ENCODE measurements at regions not wholly inside any gene's neighbourhood (a gene's known extent, or its start where the extent isn't known, plus 50 kb on each side); places are given as distances from the start of the nearest gene placed in this dataset.

GRCh38 chr10:78623578-78624215 lies 445.1 kb upstream of the ZMIZ1 start:
- no peak for DNase-seq (ENCODE audit: low read depth)

DNA sequence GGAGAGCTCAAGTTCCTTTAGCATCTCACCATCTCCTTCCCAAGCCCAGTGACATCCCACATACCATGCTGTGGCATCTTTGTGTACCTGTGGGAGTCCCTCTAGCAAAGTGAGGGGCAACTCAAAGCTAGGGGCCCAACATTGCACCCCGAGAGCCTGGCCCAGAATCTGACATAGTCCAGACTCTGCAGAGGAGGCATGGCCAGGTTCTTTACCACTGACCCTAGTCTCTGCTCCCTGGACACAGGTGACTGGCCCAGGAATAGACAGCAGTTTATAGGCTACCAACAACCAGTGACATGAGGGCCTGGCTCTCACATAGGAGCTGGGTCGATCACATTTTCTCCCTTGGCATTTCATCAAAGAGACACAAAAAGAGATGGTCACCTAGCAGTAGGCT lies 444.0 kb upstream of the ZMIZ1 start:
- DNase-seq (ENCODE audit: low read depth) = no peak

DNA sequence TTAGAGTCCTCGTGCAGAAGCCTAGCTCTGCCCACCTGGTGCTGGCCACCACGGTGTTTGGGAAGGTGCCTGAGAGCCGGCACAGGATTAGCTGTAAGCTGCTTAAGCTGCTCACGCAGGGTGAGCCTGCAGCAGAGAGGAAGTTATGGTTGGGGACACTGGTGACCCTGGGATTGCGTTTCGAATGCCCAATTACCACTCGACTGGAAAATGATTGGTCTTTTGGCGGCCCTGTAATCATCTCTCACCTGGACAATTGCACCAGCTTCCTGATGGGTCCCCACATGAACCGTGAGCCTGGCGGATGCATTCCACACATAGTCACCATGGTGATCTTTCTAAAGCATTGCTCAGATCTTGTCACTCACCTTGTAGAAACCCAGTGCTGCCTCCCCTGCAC lies 442.3 kb upstream of the ZMIZ1 start:
- DNase-seq (ENCODE audit: low read depth) = no peak

DNA sequence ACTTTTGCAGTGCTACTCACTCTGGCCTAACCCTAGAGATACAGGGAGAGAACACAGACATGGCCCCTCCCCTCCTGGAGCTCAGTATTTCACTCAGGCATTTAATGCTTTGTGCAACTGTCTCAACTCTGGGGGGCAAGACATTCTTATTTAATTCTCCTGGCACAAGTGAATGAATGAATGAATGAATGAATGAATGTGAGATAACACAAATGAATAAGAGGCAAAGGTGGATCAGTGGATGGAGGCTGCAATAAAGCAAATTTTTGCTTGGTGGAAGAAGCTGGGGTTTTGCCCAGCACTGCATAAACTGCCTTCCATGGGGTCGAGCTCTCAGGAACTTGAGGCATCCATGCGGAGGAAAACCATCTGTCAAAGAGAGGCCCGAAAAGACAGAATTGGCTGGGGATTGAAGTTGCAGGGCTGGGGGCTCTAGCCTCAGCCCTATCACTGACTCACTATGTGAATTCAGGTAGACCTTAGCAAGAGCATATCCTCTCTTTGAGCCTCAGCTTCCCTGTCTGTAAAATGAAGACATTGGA lies 441.4 kb upstream of the ZMIZ1 start:
- DNase-seq (ENCODE audit: low read depth) = no peak

DNA sequence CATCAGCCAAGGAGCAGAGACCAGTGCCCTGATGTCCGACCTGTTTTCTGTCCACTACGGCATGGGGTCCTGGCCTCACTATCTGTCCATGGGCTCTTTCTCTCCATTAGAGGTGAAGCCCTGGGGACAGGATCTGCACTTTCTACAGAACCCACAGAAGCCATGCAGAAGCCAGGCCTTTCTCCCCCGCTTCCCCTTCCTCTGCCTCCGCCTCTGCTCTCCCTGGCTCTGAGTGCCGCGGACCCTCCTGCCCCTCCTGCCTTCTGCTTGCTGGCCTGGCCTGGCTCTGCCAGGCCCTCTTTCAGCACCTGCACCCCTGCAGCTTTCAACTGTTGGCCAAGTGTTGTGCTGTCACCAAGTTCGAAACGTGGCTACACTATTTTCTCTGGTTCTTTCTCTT lies 439.8 kb upstream of the ZMIZ1 start:
- DNase-seq (ENCODE audit: low read depth) = no peak

DNA sequence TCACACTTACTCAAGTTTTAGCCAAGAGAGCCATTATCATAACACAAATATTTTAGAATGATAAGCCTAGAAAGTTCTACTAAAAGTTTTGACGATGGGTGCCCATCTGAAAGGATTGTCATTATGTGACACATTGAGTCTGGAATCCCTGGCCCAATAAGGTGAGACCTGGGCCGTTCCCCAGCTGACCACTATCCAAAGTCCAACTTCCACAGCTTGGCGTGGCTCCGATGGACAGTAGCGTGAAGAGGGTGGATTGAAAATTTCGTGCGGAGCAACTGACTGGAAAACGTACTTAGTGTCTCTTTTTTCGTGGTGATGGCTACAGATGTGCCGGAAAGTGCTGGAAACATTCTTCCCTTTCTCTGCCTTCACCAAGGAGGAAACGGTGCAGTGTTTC lies 439.0 kb upstream of the ZMIZ1 start:
- DNase-seq (ENCODE audit: low read depth) = no peak

- no peak for DNase-seq (ENCODE audit: low read depth)
Measured at GRCh38 chr10:78630944-78631838, 437.6 kb upstream of the ZMIZ1 start.

DNA sequence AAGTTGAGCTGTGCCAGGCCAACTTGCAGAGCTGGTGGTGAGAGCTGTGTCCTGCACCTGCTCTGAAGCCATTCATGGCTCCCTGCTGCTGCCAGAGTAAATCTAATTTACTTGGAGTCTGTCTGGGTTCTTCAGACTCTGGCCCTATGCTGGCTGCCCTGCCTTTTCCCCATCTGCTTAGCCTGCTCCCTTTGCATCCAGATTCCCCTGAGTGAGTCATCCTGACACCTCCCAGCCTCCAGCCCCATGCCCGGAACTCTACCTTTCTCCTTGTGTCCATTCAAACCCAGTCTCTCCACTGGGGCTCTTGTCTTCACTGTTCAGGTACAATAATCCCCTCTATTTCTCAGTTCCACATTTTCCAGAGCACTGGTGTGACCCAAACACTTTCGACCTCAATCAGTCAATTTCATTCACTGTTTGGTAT lies 434.4 kb upstream of the ZMIZ1 start:
- DNase-seq (ENCODE audit: low read depth) = no peak

DNA sequence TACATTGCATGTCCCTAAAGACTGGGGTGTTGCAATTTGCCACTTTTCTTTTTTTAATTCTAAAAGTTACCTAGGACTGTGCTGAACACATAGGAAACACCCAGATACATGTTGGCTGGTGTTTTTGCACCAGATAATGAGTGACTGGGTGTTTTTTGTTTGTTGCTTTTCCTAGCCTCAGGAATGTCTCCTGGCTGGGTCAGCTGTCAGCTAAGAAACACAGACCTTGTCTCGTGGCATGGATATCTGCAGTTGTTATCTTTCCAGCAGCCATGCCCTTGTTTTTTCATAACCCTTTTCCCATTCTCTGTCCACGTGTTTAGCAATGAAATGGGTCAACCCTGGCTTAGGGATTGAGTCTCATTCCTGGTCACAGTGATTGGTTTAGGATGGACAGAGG lies 433.9 kb upstream of the ZMIZ1 start:
- no peak for DNase-seq (ENCODE audit: low read depth)

DNA sequence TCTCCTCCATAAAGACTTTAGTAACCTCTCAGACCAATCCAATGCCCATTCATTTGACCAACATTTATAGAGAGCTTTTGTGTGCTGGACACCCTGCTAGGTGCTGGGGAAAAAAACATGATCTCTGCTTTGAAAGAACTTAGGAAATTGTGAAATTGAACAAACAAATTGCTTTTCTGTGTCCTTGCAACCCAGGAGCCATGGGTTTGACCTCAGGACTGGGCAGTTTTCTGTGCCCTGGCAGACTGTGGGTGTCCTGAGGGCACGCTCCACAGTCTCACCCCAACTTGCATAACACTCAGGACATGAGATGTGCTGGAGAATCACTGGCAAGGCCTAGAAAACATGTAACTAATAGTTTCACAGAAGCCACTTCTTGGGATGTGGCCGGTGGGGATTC lies 429.1 kb upstream of the ZMIZ1 start:
- DNase-seq (ENCODE audit: low read depth) = no peak

GRCh38 chr10:78640796-78641636 lies 427.8 kb upstream of the ZMIZ1 start:
- no peak for DNase-seq (ENCODE audit: low read depth)

DNA sequence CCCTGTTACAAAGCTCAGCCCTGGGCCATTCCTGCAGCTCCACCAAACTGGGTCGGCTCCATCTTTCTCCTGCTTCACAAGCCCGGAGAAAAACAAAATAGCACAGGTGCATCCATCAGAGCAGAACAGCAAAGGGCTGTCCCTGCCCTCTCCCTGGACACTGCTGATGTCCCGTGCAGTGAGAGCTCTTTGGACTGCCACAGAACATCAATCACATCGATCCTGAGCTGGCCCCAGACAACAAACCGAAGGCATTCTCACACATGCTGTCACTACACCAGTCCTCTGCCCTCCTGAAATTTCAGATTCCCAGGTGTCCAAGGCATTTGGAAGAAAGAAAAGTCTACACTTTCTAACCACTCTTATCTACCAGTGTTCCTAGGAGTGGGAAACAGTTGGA lies 427.1 kb upstream of the ZMIZ1 start:
- no peak for DNase-seq (ENCODE audit: low read depth)

GRCh38 chr10:78642269-78642816 lies 426.4 kb upstream of the ZMIZ1 start:
- DNase-seq (ENCODE audit: low read depth) = no peak

GRCh38 chr10:78643513-78643912 lies 425.3 kb upstream of the ZMIZ1 start:
- no peak for DNase-seq (ENCODE audit: low read depth)

GRCh38 chr10:78644550-78644949 lies 424.2 kb upstream of the ZMIZ1 start:
- no peak for DNase-seq (ENCODE audit: low read depth)

DNA sequence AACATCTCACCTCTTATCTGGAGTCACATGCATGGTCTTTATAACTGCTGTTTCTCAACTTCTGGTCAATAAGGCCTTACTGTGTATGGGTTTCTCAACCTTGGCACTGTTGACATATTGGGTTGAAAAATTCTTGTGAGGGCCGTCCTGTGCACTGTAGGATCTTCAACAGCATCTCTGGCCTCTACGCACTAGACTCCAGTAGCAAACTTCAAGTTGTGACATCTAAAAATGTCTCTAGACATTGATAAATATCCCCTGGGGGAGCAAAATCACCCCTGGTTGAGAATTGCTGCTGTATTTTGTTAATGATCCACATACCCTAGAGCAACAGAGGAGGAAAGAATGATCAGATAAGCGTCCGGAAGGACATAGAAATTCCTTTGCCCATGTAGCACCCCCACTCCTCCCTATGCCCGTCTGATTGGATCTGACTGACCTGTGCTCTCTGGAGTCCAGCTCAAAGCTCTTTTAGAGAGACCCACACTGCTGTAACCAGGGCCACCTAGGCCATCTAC lies 423.5 kb upstream of the ZMIZ1 start:
- no peak for DNase-seq (ENCODE audit: low read depth)

GRCh38 chr10:78645975-78646374 lies 422.8 kb upstream of the ZMIZ1 start:
- no peak for DNase-seq (ENCODE audit: low read depth)

- no peak for DNase-seq (ENCODE audit: low read depth)
Measured at GRCh38 chr10:78648256-78648860, 420.4 kb upstream of the ZMIZ1 start.

DNA sequence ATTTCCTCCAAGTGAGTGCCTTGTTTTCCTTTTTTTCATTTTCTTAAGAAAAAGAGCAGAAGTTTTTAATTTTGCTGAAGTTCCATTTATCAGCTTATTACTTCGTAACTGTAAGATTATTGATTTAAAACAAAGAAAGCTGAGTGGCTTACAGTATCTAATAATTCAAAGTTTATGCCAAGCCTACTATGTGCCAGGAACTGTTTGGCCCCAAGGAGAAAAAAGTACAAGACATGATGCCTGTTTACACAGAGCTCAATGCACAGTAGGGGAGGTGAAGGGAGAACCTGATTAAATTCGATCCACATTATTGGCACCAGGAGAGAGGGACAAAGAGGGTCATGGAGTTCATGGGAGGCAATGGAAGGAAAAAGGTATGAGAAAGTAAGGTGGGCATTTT lies 419.3 kb upstream of the ZMIZ1 start:
- no peak for DNase-seq (ENCODE audit: low read depth)

GRCh38 chr10:78650122-78650521 lies 418.6 kb upstream of the ZMIZ1 start:
- DNase-seq (ENCODE audit: low read depth) = no peak

DNA sequence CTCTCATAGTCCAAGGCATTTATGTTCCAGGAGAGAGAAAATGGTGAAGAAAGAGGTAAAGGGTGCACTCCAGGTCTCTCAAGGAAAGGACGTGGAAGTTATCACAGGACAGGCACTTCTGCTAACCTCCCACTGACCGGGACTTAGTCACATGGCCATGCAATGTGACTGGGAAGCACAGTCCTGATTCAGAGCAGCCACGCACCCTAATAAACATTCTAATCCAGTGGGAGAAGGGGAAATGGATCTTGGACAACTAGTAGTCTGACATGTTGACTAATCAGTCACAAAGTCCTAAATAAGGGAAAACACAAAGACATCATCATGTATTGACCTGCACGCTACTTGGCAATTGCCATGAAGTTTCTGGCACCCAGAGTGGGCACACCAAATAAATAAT lies 417.5 kb upstream of the ZMIZ1 start:
- no peak for DNase-seq (ENCODE audit: low read depth)

DNA sequence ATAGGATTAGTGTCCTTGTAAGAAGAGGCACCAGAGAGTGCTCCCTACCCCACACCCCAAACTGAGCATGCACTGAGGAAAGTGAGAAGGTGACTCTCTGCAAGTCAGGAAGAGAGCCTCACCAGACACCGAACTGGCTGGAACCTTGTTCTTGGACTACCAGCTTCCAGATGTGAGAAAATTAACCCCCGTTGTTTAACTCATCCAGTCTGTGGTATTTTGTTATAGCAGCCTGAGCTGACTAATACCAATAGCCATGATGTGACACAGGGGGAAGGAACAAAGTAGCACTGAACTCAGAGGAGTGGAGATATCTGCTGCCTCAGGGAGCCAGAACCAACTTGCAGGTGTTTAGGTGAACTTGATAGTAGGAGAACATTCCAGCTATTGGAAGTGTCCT lies 415.2 kb upstream of the ZMIZ1 start:
- no peak for DNase-seq (ENCODE audit: low read depth)

Measured in stimulated activated CD4-positive, alpha-beta T cell treated with anti-CD3 and anti-CD28 coated beads, Interleukin-2, amount 100 ng/mL, for 4 hours (primary cell).